Right ventricle myocardium superior (tissue), 1 donor: ENCODE measurements at regions not wholly inside any gene's neighbourhood (a gene's known extent, or its start where the extent isn't known, plus 50 kb on each side); places are given as distances from the start of the nearest gene placed in this dataset.
"Not testable (repeated sequence)": the region's sequence is repeated elsewhere in the genome, so short reads cannot be mapped to it uniquely, and the experiment has no call there.

Experiments used
- ATAC-seq: fragments of 200-7000 bp; cut with Tn5 transposase; one replicate; pipeline ENCODE4 v1.9.1; 2020; ENCODE audit warnings: mild to moderate bottlenecking; ENCODE audit not compliant: poor library complexity
- DNase-seq: peaks from one replicate; pipeline ENCODE4 v3.0.0-alpha.2; 2020
- intact Hi-C: fragments of 100-400 bp; cut with DNase I; formaldehyde crosslinking; loops from one replicate; pipeline ENCODE4 v1.11.2; 2022
- donor health status: DM: no; HTN: yes; CAD: no; lungs with severe emphysema.

GRCh38 chr1:148679050-148679786, 69.4 kb upstream of the NUDT4B start:
- ATAC-seq (peak; percentile 76), DNase-seq (peak; percentile 61)
- intact Hi-C loops: not testable (repeated sequence)

DNA sequence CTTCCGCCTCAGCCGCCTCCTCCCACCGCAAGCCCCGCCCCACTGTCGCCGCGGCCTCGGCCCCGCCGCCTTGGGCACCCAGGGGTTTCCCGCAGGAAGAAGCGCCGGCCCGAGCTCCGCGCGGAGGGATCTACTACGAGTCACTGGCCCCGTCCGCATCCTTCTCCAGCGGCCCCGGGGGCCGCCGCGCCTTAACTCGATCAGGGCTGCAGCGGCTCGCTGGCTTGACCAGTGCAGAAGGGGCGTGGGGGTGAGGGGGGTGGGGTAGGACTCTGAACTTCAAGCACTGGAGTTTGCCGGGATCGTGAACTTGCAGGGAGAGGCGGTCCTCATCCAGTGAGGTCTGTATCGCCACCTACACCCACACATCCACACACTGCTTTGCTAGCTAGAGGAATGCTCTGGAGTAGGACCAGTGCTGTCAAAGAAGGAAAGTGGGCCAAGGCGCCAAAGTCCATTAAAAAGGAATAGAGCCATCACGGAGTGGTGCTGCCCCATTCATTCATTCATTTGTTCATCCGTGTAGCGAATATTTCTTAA, 68.7 kb upstream of the NUDT4B start:
- intact Hi-C loops, DNase-seq: not testable (repeated sequence)
- peak; percentile 83 for ATAC-seq

DNA sequence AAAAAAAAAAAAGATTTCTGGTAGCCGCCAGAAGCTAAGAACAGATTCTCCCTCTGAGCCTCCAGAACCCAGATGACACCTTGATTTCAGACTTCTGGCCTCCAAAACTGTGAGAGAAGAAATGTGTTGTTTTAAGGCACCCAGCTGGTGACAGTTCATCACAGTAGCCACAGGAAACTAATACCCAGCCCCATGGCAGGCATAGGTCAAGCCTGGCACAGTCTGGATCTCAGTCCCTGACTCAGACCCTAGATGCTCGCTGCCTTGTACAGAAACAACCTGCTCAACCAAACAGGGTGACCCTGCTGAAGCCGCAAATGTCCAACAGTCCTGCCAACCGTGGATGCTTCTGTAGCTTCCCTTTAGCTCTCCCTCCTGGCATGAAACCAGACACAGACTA, 61.8 kb upstream of the NUDT4B start:
- DNase-seq, intact Hi-C loops, ATAC-seq: not testable (repeated sequence)

DNA sequence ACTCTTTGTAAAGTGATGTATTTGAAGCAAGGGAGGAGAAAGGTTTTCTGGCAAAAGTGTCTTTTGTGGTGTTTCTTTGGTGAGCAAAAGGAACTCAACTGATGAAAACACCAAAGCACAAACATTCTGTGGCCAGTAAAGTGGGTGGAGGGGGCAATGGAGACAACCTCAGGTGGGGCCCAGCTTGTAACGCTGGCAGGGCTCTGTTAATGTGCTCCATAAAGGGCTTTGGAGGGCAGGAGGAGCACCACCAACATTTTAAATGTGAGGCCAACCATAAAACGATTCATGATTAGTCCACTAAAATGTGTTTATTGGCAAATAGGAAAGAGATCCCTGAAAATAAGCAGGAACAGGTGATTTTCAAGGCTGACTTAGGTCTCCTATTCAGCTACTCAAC, 61.2 kb upstream of the NUDT4B start:
- DNase-seq, ATAC-seq, intact Hi-C loops: not testable (repeated sequence)
